HG02970 (cell line): ENCODE measurements at regions not wholly inside any gene's neighbourhood (a gene's known extent, or its start where the extent isn't known, plus 50 kb on each side); places are given as distances from the start of the nearest gene placed in this dataset.
"Not testable (repeated sequence)": the region's sequence is repeated elsewhere in the genome, so short reads cannot be mapped to it uniquely, and the experiment has no call there.

Source experiments
- ATAC-seq: cut with Tn5 transposase; IDR thresholded peaks from one replicate; pipeline ENCODE4 v1.9.1; 2021; ENCODE audit warnings: mild to moderate bottlenecking, moderate library complexity, moderate number of reproducible peaks; ENCODE audit not compliant: unreplicated experiment, low FRiP score

GRCh38 chr11:22454461-22455090, 116.4 kb downstream of the SLC17A6 start:
- ATAC-seq, result no peak

- no peak for ATAC-seq
These were observed 111.3 kb downstream of the SLC17A6 start for GRCh38 chr11:22449441-22449840.

- ATAC-seq, result no peak
These were observed 105.9 kb downstream of the SLC17A6 start for GRCh38 chr11:22444076-22444475.

- no peak for ATAC-seq
These were observed 103.7 kb downstream of the SLC17A6 start for GRCh38 chr11:22441831-22442230.

GRCh38 chr11:22435582-22435981, 97.4 kb downstream of the SLC17A6 start:
- ATAC-seq, result not testable (repeated sequence)

GRCh38 chr11:22433517-22433916, 95.3 kb downstream of the SLC17A6 start:
- ATAC-seq, result no peak

GRCh38 chr11:22433094-22433455, 94.9 kb downstream of the SLC17A6 start:
- no peak for ATAC-seq

- no peak for ATAC-seq
These were observed 94.3 kb downstream of the SLC17A6 start for GRCh38 chr11:22432291-22433093.

- ATAC-seq, result no peak
These were observed 92.9 kb downstream of the SLC17A6 start for GRCh38 chr11:22431106-22431505.

- ATAC-seq, result no peak
These were observed 92.5 kb downstream of the SLC17A6 start for GRCh38 chr11:22430639-22431038.

GRCh38 chr11:22430141-22430541, 92.0 kb downstream of the SLC17A6 start:
- ATAC-seq, result no peak
